IgD-negative memory B cell (primary cell): ENCODE measurements at regions not wholly inside any gene's neighbourhood (a gene's known extent, or its start where the extent isn't known, plus 50 kb on each side); places are given as distances from the start of the nearest gene placed in this dataset.

Source experiments
- H3K27ac Mint-ChIP-seq, 3 donors: one replicate each; pipeline ENCODE4 v1.8.0; 2020 to 2022; ENCODE audit warnings: mild to moderate bottlenecking in 3 of 3, mixed read lengths in 3 of 3, moderate library complexity in 1 of 3
- H3K27me3 Mint-ChIP-seq: one replicate; pipeline ENCODE4 v1.8.0; 2021; ENCODE audit warnings: mixed read lengths
- H3K36me3 Mint-ChIP-seq: one replicate; pipeline ENCODE4 v1.8.0; 2020; ENCODE audit warnings: mild to moderate bottlenecking, mixed read lengths
- H3K4me1 Mint-ChIP-seq, 3 donors: one replicate each; pipeline ENCODE4 v1.8.0; 2020 to 2022; ENCODE audit warnings: mixed read lengths in 3 of 3, mild to moderate bottlenecking in 1 of 3
- H3K4me3 Mint-ChIP-seq, 4 donors: one replicate each; pipeline ENCODE4 v1.8.0; 2020 to 2022; ENCODE audit warnings: mild to moderate bottlenecking in 4 of 4, mixed read lengths in 4 of 4, moderate library complexity in 3 of 4
- H3K9me3 Mint-ChIP-seq, 3 donors: one replicate each; pipeline ENCODE4 v1.8.0; 2020 to 2021; ENCODE audit warnings: mixed read lengths in 3 of 3, mild to moderate bottlenecking in 1 of 3

DNA sequence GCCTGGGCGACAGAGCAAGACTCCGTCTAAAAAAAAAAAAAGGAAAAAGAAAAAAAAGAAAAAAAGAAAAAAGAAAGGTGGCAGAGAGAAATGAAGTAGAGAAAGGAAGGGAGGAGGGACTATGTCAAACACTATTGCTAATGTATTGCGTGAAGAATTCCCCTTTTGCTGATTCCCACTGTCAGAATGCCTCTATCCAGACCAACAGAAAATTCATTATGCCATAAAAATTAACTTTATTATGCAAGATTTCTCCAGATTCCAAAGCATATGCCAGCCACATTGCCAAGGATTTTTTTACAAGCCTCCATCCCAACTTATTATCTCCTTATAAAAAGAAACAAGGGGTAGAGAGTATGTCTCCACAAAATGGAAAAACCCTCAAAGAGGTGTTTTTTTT, 209.3 kb downstream of the MTERF1 start:
- peaks cover 0 to 9% (median 2%) of the 10 kb centered on the region in 3 donors for H3K9me3 Mint-ChIP-seq
- H3K36me3 Mint-ChIP-seq = no peaks in the 10 kb centered on the region
- no peaks in the 10 kb centered on the region for H3K4me1 Mint-ChIP-seq
- H3K4me3 Mint-ChIP-seq = no peak overlapping the region
- H3K27ac Mint-ChIP-seq = no peak overlapping the region
- H3K27me3 Mint-ChIP-seq = no peaks in the 10 kb centered on the region

DNA sequence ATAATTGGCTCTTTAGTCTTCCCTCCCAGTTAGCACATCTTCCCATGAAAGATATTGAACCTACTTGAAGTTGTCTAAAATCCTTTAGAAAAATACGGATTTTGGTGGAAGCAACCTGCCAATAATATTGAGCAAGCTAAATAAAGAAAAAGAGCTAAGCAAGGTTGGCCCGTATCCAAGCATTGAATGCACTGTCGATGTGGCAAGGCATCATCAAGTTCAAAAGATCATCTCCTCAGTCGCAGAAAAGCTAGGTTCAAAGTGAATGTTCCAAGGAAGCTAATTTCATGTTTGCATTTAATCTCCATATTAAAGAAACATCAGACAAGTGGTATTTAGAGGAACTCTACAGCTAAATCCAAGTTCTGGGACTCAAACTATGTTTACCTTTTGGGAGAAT, 206.0 kb downstream of the MTERF1 start:
- no peak overlapping the region for H3K27ac Mint-ChIP-seq
- H3K4me1 Mint-ChIP-seq = no peaks in the 10 kb centered on the region
- peaks cover 0 to 9% (median 7%) of the 10 kb centered on the region in 3 donors for H3K9me3 Mint-ChIP-seq
- no peak overlapping the region for H3K4me3 Mint-ChIP-seq
- no peaks in the 10 kb centered on the region for H3K27me3 Mint-ChIP-seq
- no peaks in the 10 kb centered on the region for H3K36me3 Mint-ChIP-seq

DNA sequence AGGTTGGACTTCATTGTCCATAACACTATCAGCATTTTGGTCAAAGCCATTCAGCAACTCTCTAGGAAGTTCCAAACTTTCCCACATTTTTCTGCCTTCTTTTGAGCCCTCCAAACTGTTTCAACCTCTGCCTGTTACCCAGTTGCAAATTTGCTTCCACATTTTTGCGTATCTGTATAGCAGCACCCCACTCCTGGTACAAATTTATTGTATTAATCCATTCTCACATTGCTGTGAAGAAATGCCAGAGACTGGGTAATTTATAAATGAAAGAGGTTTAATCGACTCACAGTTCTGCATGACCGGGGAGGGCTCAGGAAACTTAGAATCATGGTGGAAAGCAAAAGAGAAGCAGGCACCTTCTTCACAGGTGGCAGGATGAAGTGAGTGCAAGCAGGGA, 198.8 kb downstream of the MTERF1 start:
- Mint-ChIP-seq H3K27me3 (no peaks in the 10 kb centered on the region), H3K4me3 (no peak overlapping the region), H3K36me3 (no peaks in the 10 kb centered on the region), H3K9me3 (peaks cover 11 to 32% (median 21%) of the 10 kb centered on the region in 3 donors), H3K27ac (no peak overlapping the region), H3K4me1 (no peaks in the 10 kb centered on the region)

DNA sequence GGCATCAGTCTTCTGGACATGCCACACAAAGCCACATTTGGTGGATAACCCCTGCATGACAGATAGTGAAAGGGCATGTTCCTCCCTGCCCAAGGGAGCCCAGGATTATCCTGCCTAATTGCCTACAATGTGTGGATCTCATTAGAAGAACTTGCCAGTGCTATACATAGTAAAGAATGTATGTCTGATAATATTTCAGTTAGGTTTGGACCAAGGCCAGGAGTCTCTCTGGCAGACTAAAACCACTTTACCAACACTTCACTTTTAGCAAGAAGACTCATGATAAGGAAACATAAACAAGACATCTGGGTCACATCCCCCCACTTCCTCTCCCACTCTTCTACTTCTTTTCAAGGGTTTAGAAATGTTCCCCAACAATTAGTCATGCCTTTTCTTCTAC, 196.7 kb downstream of the MTERF1 start:
- no peaks in the 10 kb centered on the region for H3K4me1 Mint-ChIP-seq
- H3K4me3 Mint-ChIP-seq = no peak overlapping the region
- no peaks in the 10 kb centered on the region for H3K27me3 Mint-ChIP-seq
- peaks cover 15 to 37% (median 21%) of the 10 kb centered on the region in 3 donors for H3K9me3 Mint-ChIP-seq
- no peaks in the 10 kb centered on the region for H3K36me3 Mint-ChIP-seq
- no peak overlapping the region for H3K27ac Mint-ChIP-seq

DNA sequence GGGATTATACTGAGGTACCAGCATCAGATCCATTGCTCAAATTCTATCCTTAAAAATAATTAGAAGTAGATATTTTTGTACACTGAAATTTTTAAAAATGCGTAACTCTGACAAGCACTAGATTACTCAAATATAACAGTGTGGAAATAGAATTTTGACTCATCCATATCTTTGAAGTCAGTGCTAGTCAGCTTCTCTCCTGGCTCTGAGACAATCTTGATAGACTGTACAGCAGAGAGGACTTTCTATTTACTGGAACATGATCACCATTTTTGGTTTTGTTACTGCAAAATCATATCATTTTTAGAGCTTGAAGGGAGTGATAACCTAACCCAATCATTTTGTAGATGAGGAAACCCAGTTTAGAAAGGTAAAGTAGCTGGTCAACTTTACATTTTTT, 195.0 kb downstream of the MTERF1 start:
- H3K4me1 Mint-ChIP-seq = no peaks in the 10 kb centered on the region
- no peak overlapping the region for H3K27ac Mint-ChIP-seq
- no peaks in the 10 kb centered on the region for H3K27me3 Mint-ChIP-seq
- no peaks in the 10 kb centered on the region for H3K36me3 Mint-ChIP-seq
- H3K4me3 Mint-ChIP-seq = no peak overlapping the region
- H3K9me3 Mint-ChIP-seq = peaks cover 8 to 19% (median 14%) of the 10 kb centered on the region in 3 donors

DNA sequence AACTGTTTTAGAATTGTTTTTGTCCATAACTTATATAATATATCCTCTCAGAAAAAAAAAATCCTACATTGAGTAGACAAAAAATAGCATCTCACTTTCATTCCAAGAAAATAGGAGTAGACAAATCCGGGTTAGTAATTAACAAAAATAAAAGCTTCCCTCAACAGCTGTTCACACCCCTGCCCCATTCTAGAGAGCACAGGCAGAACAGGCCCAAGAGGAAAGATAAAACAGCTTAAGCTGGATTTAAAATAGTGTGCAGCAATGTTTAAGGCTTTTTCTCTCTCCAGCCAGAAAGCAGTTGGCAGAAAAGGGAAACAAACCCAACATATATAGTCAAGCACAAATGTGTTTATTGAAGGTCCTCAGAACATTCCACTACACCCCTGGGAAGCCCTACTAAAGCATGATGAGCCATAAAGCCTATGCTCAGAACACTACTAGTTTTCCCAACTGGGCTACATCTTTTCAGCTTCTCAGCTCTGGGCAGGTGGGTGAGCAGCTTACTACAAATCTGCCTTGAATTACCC, 189.9 kb downstream of the MTERF1 start:
- Mint-ChIP-seq H3K27ac (no peak overlapping the region), H3K4me3 (no peak overlapping the region), H3K4me1 (no peaks in the 10 kb centered on the region), H3K36me3 (no peaks in the 10 kb centered on the region), H3K9me3 (peaks cover 0 to 7% (median 3%) of the 10 kb centered on the region in 3 donors), H3K27me3 (peaks cover 2% of the 10 kb centered on the region)

DNA sequence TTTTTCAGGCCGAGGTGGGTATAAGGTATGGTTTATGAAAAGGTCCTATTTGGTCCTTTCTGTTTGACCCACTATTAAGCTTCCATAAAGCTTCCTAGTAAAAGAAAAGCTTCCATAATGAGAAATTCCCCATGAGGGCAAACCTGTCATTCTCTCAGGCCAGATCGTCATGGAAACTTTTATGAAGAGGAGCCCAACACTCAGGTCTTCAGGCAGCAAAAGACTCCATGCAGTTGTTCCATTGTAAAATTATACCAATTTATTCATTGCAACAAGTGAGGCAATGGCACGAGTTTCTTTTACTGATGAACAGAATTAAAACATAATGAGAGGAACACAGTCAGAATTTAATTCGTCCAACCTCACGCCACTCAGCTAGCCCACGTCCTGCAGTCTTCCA, 188.6 kb downstream of the MTERF1 start:
- Mint-ChIP-seq H3K4me3 (no peak overlapping the region), H3K27ac (no peak overlapping the region), H3K36me3 (peaks cover 1% of the 10 kb centered on the region), H3K27me3 (peaks cover 2% of the 10 kb centered on the region), H3K9me3 (peaks cover 0 to 7% (median 3%) of the 10 kb centered on the region in 3 donors), H3K4me1 (no peaks in the 10 kb centered on the region)

DNA sequence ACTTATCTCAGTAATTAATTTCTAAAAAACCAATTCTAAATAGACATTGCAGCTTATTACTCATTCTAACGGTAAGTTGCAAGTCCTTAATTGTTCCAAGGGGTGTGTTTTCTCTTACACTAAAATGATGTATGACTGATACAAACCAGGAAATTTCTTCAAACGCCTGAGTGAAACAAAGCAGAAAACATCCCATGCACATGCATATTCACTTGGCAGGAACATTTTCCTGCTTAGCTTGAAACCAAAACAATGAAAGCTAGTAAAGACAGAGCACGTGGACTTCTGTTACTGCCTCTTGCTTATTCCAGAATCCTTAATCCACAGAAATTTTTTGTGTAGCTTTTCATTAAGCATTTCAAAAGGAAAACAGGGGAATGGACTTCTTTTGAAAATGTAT, 187.7 kb downstream of the MTERF1 start:
- H3K4me3 Mint-ChIP-seq = no peak overlapping the region
- no peak overlapping the region for H3K27ac Mint-ChIP-seq
- peaks cover 2% of the 10 kb centered on the region for H3K27me3 Mint-ChIP-seq
- H3K4me1 Mint-ChIP-seq = no peaks in the 10 kb centered on the region
- H3K9me3 Mint-ChIP-seq = peaks cover 0 to 2% (median 0%) of the 10 kb centered on the region in 3 donors
- H3K36me3 Mint-ChIP-seq = peaks cover 1% of the 10 kb centered on the region

DNA sequence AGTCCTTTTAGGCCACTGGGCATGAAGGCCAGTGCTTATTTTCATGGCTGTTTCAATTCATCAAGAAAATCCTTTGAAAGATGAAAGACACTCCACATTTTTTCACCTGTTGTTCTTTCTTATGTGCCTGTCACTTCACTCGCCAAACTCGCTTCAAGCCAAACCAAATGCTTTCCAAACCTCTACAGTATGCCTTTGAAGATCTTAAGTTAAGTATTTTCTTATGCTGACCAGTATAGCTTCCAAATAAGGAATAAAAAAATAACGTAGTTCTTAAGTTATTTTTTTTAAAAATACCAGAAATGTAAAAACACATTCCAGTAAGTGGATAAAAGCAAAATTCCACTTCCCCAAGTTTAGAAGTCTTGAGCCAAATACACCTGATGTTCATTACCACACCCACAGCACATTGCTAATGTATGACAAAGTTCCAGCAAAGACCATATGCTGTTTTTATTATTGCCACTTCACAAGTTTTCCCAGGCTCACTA, 186.1 kb downstream of the MTERF1 start:
- no peak overlapping the region for H3K4me3 Mint-ChIP-seq
- H3K9me3 Mint-ChIP-seq = peaks cover 0 to 5% (median 0%) of the 10 kb centered on the region in 3 donors
- no peaks in the 10 kb centered on the region for H3K4me1 Mint-ChIP-seq
- no peak overlapping the region for H3K27ac Mint-ChIP-seq
- H3K36me3 Mint-ChIP-seq = peaks cover 1% of the 10 kb centered on the region
- H3K27me3 Mint-ChIP-seq = peaks cover 2% of the 10 kb centered on the region

DNA sequence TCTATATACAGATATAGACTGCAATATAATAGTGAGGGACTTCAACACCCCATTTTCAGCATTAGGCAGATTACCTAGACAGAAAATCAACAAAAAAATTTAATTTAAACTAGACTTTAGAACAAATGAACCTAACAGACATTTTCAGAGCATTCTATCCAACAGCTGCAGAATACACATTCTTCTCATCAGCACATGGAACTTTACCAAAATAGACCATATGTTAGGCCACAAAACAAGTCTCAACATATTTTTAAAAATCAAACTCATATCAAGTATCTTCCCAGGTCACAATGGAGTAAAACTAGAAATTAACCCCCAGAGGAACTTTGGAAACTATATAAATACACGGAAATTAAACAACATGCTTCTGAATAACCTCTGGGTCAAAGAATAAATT, 169.6 kb downstream of the MTERF1 start:
- Mint-ChIP-seq H3K36me3 (peaks cover 1% of the 10 kb centered on the region), H3K9me3 (peaks cover 6 to 15% (median 11%) of the 10 kb centered on the region in 3 donors), H3K27me3 (peaks cover 2% of the 10 kb centered on the region), H3K27ac (no peak overlapping the region), H3K4me1 (no peaks in the 10 kb centered on the region), H3K4me3 (no peak overlapping the region)

DNA sequence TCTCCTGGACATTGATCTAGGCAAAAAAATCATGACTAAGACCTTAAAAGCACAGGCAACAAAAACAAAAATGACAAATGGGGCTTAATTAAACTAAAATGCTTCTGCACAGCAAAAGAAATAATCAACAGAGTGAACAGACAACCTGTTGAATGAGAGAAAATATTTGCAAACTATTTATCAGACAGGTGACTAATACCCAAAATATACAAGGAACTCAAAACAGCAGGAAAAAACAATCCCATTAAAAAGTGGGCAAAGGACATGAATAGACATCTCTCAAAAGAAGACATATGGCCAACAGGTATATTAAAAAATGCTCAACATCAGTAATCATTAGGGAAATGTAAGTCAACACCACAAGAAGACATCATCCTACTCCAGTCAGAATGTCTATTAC, 166.8 kb downstream of the MTERF1 start:
- Mint-ChIP-seq H3K9me3 (peaks cover 3 to 13% (median 4%) of the 10 kb centered on the region in 3 donors), H3K27ac (no peak overlapping the region), H3K4me3 (no peak overlapping the region), H3K4me1 (no peaks in the 10 kb centered on the region), H3K36me3 (peaks cover 1% of the 10 kb centered on the region), H3K27me3 (peaks cover 2% of the 10 kb centered on the region)

DNA sequence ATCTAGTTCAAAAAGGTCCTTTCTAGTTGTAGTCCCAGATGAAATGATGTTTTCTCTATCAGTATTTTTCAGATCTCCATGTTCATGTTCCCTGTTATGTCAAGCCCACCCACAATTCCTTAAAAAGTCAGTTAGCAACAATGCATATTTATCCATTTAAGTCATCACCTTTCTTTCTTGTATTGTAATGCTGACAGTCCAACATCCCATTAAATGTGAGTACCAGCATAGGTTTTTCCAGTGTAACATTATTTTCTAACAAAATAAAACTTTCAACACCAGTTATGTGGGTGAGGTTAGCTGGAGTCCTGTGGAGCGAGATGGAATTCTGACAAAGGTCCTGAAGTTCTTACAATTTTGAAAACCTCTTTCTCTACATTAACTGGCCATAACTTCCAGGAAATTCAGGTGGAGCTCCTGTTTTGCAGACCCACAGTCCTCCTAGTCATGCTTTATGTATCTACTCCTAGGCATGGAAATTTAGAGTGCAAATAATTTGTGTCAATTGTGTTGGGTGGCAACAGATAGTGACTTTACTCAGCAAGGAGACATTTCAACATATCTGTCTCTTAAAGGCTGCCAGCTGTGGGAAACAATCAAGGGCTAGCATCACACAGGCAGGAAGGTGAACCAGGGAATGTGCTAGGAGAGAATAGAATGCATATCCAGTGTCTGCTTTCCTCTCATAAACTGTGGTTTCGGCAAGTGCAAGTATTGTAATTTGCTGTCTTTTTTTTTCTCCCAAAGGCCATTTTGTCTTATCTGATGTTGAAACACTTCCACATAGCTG, 162.6 kb downstream of the MTERF1 start:
- no peak overlapping the region for H3K27ac Mint-ChIP-seq
- no peaks in the 10 kb centered on the region for H3K27me3 Mint-ChIP-seq
- H3K4me3 Mint-ChIP-seq = no peak overlapping the region
- H3K9me3 Mint-ChIP-seq = peaks cover 4 to 17% (median 15%) of the 10 kb centered on the region in 3 donors
- no peaks in the 10 kb centered on the region for H3K36me3 Mint-ChIP-seq
- H3K4me1 Mint-ChIP-seq = no peaks in the 10 kb centered on the region

DNA sequence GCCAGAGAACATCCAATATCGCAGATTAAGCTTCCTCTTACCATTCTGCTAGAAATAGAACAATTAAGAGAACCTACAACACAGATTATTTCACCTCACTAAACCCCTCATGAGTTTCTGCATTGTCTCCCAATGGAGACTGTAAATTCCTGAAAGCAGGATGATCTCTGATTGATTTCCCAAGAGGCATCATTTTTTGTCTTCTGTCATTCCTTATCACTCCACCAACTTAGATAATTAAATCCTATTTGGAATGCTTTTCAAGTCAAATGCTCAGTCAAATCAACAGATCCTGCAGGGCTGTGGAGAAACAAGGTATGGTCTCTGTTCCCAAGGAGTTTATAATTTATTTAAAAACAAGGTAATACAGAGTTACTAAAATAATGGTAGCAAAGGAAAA, 161.5 kb downstream of the MTERF1 start:
- Mint-ChIP-seq H3K4me1 (no peaks in the 10 kb centered on the region), H3K27me3 (peaks cover 1% of the 10 kb centered on the region), H3K9me3 (peaks cover 7 to 18% (median 18%) of the 10 kb centered on the region in 3 donors), H3K36me3 (no peaks in the 10 kb centered on the region), H3K4me3 (no peak overlapping the region), H3K27ac (no peak overlapping the region)

DNA sequence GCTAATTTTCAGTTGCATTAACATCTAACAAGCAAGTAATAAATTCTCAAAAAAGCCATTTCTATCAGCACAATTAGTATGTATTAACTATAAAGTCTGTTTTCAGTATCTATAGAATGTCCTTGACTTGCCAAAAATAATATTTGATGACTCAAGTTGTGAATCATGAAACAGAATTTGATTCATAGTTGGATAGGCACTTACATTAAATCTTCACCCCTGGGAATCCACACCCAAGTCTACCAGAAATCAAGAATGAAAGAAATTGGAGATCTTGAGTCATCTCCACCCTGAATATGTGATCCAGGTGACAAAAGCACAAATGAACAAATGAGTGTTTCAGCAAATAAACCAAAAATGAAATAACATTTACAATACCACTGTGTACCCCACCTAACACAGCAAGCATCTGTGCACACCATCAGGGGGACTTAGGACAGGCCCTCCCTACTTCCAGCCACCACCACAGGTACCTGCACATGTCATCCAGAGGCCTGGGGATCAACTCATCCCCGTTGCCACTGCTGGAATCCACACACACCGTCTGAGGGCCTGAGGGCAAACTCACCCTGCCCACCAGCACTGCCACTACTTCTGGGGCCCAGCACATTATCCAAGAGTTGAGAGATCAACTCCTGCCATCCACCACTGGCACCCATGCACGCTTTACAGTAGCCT, 160.1 kb downstream of the MTERF1 start:
- Mint-ChIP-seq H3K36me3 (no peaks in the 10 kb centered on the region), H3K9me3 (peaks cover 7 to 23% (median 20%) of the 10 kb centered on the region in 3 donors)

DNA sequence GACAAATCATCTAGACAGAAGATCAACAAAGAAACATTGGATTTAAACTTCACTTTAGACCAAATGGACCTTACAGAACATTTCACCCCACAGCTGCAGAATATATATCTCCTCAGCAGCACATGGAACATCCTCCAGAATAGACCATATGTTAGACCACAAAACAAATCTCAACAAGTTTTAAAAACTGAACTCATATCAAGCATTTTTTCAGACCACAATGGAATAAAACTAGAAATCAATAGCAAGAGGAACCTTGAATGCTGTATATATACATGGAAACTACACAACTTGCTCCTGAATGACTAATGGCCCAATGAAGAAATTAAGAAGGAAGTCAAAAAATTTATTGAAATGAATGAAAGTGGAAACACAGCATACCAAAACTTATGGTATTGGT, 157.7 kb downstream of the MTERF1 start:
- Mint-ChIP-seq H3K36me3 (no peaks in the 10 kb centered on the region), H3K4me1 (no peaks in the 10 kb centered on the region), H3K27ac (no peak overlapping the region), H3K9me3 (peaks cover 7 to 23% (median 21%) of the 10 kb centered on the region in 3 donors), H3K27me3 (peaks cover 1% of the 10 kb centered on the region), H3K4me3 (no peak overlapping the region)

More for the DNA sequence above, 160.1 kb downstream of the MTERF1 start:
- H3K27me3 Mint-ChIP-seq = peaks cover 1% of the 10 kb centered on the region
- no peak overlapping the region for H3K4me3 Mint-ChIP-seq
- no peaks in the 10 kb centered on the region for H3K4me1 Mint-ChIP-seq
- H3K27ac Mint-ChIP-seq = no peak overlapping the region
